ENCODE measurements at regions not wholly inside any gene's neighbourhood (a gene's known extent, or its start where the extent isn't known, plus 50 kb on each side); places are given as distances from the start of the nearest gene placed in this dataset.

- TF ChIP-seq, protein P1, sequence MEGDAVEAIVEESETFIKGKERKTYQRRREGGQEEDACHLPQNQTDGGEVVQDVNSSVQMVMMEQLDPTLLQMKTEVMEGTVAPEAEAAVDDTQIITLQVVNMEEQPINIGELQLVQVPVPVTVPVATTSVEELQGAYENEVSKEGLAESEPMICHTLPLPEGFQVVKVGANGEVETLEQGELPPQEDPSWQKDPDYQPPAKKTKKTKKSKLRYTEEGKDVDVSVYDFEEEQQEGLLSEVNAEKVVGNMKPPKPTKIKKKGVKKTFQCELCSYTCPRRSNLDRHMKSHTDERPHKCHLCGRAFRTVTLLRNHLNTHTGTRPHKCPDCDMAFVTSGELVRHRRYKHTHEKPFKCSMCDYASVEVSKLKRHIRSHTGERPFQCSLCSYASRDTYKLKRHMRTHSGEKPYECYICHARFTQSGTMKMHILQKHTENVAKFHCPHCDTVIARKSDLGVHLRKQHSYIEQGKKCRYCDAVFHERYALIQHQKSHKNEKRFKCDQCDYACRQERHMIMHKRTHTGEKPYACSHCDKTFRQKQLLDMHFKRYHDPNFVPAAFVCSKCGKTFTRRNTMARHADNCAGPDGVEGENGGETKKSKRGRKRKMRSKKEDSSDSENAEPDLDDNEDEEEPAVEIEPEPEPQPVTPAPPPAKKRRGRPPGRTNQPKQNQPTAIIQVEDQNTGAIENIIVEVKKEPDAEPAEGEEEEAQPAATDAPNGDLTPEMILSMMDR (IDR thresholded peaks at IDR 0.05; ENCODE audit: low read depth, low read length): no peak
- H3K4me3 ChIP-seq (ENCODE audit: low read depth, low read length): no peak overlapping the region
These were observed 154.8 kb upstream of the PDE5A start for GRCh38 chr4:119783189-119783983.

DNA sequence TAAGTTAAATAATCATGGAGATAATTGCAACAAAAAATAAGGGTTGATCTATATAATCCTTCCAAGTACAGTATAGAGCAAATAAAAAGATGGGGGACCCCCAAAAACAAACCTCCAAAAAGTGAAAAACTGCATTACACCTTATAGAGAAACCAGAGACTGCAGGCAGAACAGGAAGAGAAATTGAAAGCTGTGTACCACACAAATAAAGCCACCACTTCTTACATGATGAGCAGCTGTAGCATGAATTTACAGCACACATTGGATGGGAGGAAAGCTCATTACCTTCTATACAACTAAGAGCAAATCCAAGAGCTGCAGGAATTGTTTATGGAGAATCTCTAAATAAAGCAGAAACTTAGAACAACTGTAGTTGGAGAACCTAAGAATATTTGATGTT lies 152.4 kb upstream of the PDE5A start:
- TF ChIP-seq, protein P1 (IDR thresholded peaks at IDR 0.05; ENCODE audit: low read depth, low read length): no peak
- H3K4me3 ChIP-seq (ENCODE audit: low read depth, low read length): no peak overlapping the region

GRCh38 chr4:119774840-119775239 lies 146.2 kb upstream of the PDE5A start:
- no peak overlapping the region for H3K4me3 ChIP-seq (ENCODE audit: low read depth, low read length)
- TF ChIP-seq, protein P1 (IDR thresholded peaks at IDR 0.05; ENCODE audit: low read depth, low read length): no peak

DNA sequence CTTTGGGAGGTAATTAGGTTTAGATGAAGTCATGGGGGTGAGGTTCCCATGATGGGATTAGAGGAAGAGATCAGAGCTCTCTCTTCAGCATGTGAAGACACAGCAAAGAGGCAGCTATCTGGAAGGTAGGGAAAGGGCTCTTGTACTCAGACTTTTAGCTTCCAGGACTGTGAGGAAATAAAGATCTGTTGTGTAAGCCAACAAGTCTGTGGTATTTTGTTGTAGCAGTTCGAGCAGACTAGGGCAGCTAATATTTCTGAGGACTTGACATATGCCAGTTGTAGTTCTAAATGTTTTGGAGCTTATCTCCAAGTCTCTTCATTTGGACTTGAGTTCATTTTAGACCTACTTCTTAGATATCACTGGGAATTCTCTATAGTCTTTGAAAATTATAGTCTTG lies 137.3 kb upstream of the PDE5A start:
- TF ChIP-seq, protein P1 (IDR thresholded peaks at IDR 0.05; ENCODE audit: low read depth, low read length): no peak

DNA sequence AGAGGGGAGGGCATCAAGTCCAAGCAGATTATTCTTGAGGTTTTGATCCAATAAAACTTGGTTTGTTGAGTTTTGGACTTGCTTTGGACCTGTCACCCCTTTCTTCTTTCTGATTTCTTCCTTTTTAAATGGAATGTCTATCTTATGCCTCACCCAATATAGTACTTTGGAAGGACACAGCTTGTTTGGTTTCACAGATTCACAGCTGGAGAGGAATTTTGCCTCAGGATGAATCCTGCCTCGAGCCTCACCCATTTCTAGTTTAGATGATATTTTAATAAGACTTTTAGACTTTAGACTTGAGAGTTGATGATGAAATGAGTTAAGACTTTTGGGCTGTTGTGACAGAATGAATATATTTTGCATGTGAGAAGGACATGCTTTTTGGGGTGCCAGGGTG lies 136.9 kb upstream of the PDE5A start:
- no peak overlapping the region for H3K4me3 ChIP-seq (ENCODE audit: low read depth, low read length)
- TF ChIP-seq, protein P1 (IDR thresholded peaks at IDR 0.05; ENCODE audit: low read depth, low read length): no peak

More for the DNA sequence above, 137.3 kb upstream of the PDE5A start:
- no peak overlapping the region for H3K4me3 ChIP-seq (ENCODE audit: low read depth, low read length)

DNA sequence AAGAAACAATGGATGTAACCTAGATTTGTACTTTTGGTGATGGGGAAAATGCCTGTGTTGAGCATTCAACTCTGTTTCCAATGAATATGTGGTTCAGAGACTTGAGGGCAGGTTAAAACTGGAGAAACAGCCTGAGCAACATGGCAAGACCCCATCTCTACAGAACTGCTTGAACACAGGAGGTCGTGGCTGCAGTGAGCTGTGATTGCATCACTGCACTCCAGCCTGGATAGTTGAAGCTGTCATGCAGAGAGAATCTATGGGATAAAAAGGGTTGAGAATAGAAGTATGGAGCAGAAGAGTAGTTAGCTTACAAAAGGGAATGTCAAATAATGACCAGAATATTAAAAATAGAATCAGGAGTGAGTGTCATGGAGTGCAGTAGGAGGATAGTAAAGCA lies 134.8 kb upstream of the PDE5A start:
- no peak overlapping the region for H3K4me3 ChIP-seq (ENCODE audit: low read depth, low read length)
- TF ChIP-seq, protein P1 (IDR thresholded peaks at IDR 0.05; ENCODE audit: low read depth, low read length): no peak

- TF ChIP-seq, protein P1 (IDR thresholded peaks at IDR 0.05; ENCODE audit: low read depth, low read length): no peak
- no peak overlapping the region for H3K4me3 ChIP-seq (ENCODE audit: low read depth, low read length)
These were observed 127.0 kb upstream of the PDE5A start for GRCh38 chr4:119755599-119755998.

Measured in WI38 (cell line).